Neuronal stem cell (in vitro differentiated cells): ENCODE measurements at regions not wholly inside any gene's neighbourhood (a gene's known extent, or its start where the extent isn't known, plus 50 kb on each side); places are given as distances from the start of the nearest gene placed in this dataset.

Experiments
- DNase-seq: peaks from one replicate; pipeline ENCODE4 v3.0.0-alpha.2; 2013; ENCODE audit warnings: low spot score
- H2AFZ ChIP-seq: one replicate; pipeline ENCODE4 v1.6.1; 2013; ENCODE audit warnings: mild to moderate bottlenecking, low read length, inconsistent platforms
- H2AK5ac ChIP-seq: 2 replicates; pipeline ENCODE4 v1.6.1; 2013; ENCODE audit warnings: low read depth, mild to moderate bottlenecking, inconsistent platforms, low read length, moderate library complexity, mixed read lengths
- H2BK120ac ChIP-seq: 2 replicates; pipeline ENCODE4 v1.6.1; 2013; ENCODE audit warnings: low read depth, mild to moderate bottlenecking, inconsistent platforms, low read length, moderate library complexity, mixed read lengths
- H2BK12ac ChIP-seq: one replicate; pipeline ENCODE4 v1.6.1; 2013; ENCODE audit warnings: low read length, inconsistent platforms
- H2BK15ac ChIP-seq: 2 replicates; pipeline ENCODE4 v1.6.1; 2013; ENCODE audit warnings: mild to moderate bottlenecking, low read length, inconsistent platforms, mixed read lengths
- H2BK5ac ChIP-seq: one replicate; pipeline ENCODE4 v1.6.1; 2013; ENCODE audit warnings: inconsistent platforms, mild to moderate bottlenecking, low read length, moderate library complexity
- H3K14ac ChIP-seq: one replicate; pipeline ENCODE4 v1.6.1; 2013; ENCODE audit warnings: low read length, inconsistent platforms
- H3K18ac ChIP-seq: 2 replicates; pipeline ENCODE4 v1.6.1; 2013; ENCODE audit warnings: low read length, inconsistent platforms
- H3K23ac ChIP-seq: 2 replicates; pipeline ENCODE4 v1.6.1; 2013; ENCODE audit warnings: low read depth, mild to moderate bottlenecking, mixed read lengths, low read length, inconsistent platforms; ENCODE audit not compliant: poor library complexity
- H3K27ac ChIP-seq: replicated peaks from 3 replicates; pipeline ENCODE4 v1.5.1; 2013; ENCODE audit warnings: low read length, inconsistent platforms
- H3K27me3 ChIP-seq, 3 experiments: 2 replicates each; pipeline ENCODE4 v1.6.1; 2013; ENCODE audit warnings: low read length in 3 of 3, mild to moderate bottlenecking in 2 of 3, inconsistent platforms in 1 of 3, low read depth in 1 of 3, mixed read lengths in 1 of 3, moderate library complexity in 1 of 3; ENCODE audit not compliant: control insufficient read depth in 3 of 3, insufficient read depth in 3 of 3
- H3K36me3 ChIP-seq, 2 donors: replicated peaks in 1 of 2; 2 replicates each; pipeline ENCODE4 v1.6.1; 2013; ENCODE audit warnings: low read length in 2 of 2; ENCODE audit not compliant: control insufficient read depth in 2 of 2, insufficient read depth in 2 of 2
- H3K4ac ChIP-seq: 2 replicates; pipeline ENCODE4 v1.6.1; 2013; ENCODE audit warnings: inconsistent platforms, mild to moderate bottlenecking, low read length, moderate library complexity
- H3K4me1 ChIP-seq, 2 donors: 1 replicate in 1 of 2; 2 replicates in 1 of 2; pipeline ENCODE4 v1.6.1; 2013; ENCODE audit warnings: low read length in 2 of 2, low read depth in 1 of 2; ENCODE audit not compliant: control insufficient read depth in 2 of 2, insufficient read depth in 1 of 2
- H3K4me2 ChIP-seq: one replicate; pipeline ENCODE4 v1.6.1; 2013; ENCODE audit warnings: mild to moderate bottlenecking, low read length, inconsistent platforms; ENCODE audit not compliant: insufficient read depth, poor library complexity, severe bottlenecking
- H3K4me3 ChIP-seq, 2 donors: 2 replicates each; pipeline ENCODE4 v1.5.1; 2013; ENCODE audit warnings: low read length in 2 of 2, mild to moderate bottlenecking in 2 of 2, inconsistent platforms in 1 of 2, moderate library complexity in 1 of 2
- H3K79me1 ChIP-seq: one replicate; pipeline ENCODE4 v1.6.1; 2013; ENCODE audit warnings: low read depth, mild to moderate bottlenecking, inconsistent platforms, low read length, moderate library complexity
- H3K9ac ChIP-seq: one replicate; pipeline ENCODE4 v1.6.1; 2013; ENCODE audit warnings: mild to moderate bottlenecking, low read depth, low read length, inconsistent platforms; ENCODE audit not compliant: poor library complexity
- H3K9me3 ChIP-seq, 2 donors: replicated peaks in 1 of 2; 2 replicates each; pipeline versions ENCODE3 to v1.6.1; 2013; ENCODE audit warnings: low read length in 2 of 2, mild to moderate bottlenecking in 2 of 2, inconsistent platforms in 1 of 2, low read depth in 1 of 2, mixed read lengths in 1 of 2, moderate library complexity in 1 of 2; ENCODE audit not compliant: control insufficient read depth in 2 of 2, insufficient read depth in 1 of 2
- H4K8ac ChIP-seq: one replicate; pipeline ENCODE4 v1.6.1; 2013; ENCODE audit warnings: low read depth, mild to moderate bottlenecking, inconsistent platforms, low read length, moderate library complexity
- H4K91ac ChIP-seq: one replicate; pipeline ENCODE4 v1.6.1; 2013; ENCODE audit warnings: low read length, low read depth, mild to moderate bottlenecking, inconsistent platforms; ENCODE audit not compliant: poor library complexity
- WGBS, 2 donors: extraction: QIAGEN DNeasy Blood & Tissue Kit; methylation state at CpG; one replicate each; pipeline ENCODE4 v1.1.7; 2013; ENCODE audit warnings: missing lambda C conversion rate in 2 of 2, mixed read lengths in 1 of 2; ENCODE audit not compliant: insufficient read length in 2 of 2, insufficient replicate concordance in 1 of 2; ENCODE audit errors: extremely low coverage in 2 of 2; 5-methylcytosine and 5-hydroxymethylcytosine counted together

- Histone ChIP-seq H2AFZ (no peak overlapping the region), H2AK5ac (no peak overlapping the region), H2BK12ac (no peak overlapping the region), H2BK5ac (no peak overlapping the region), H3K14ac (no peak overlapping the region), H3K23ac (no peak overlapping the region), H3K9ac (no peak overlapping the region), H2BK120ac (no peak overlapping the region), H3K36me3 (no peaks in the 10 kb centered on the region), H3K4me3 (no peak overlapping the region), H3K18ac (no peak overlapping the region), H3K4me2 (no peak overlapping the region), H3K4me1 (no peaks in the 10 kb centered on the region), H3K79me1 (no peaks in the 10 kb centered on the region), H3K9me3 (peaks cover 0 to 2% of the 10 kb centered on the region in 2 donors), H3K27ac (no peak overlapping the region), H4K8ac (no peak overlapping the region), H4K91ac (no peak overlapping the region), H2BK15ac (no peak overlapping the region), H3K27me3 (no peaks in the 10 kb centered on the region), H3K4ac (no peak overlapping the region)
- WGBS, 2 donors: no CpG with 5 or more reads among the region's 6 CpGs
- DNase-seq: no peak
These were observed 110.0 kb upstream of the MTAP start for GRCh38 chr9:21692390-21692789.

- Histone ChIP-seq H2BK15ac (no peak overlapping the region), H4K8ac (no peak overlapping the region), H4K91ac (no peak overlapping the region), H3K27ac (no peak overlapping the region), H3K18ac (no peak overlapping the region), H3K79me1 (no peaks in the 10 kb centered on the region), H3K14ac (no peak overlapping the region), H3K9ac (no peak overlapping the region), H2AFZ (no peak overlapping the region), H2BK120ac (no peak overlapping the region), H3K4me1 (no peaks in the 10 kb centered on the region), H3K4me2 (no peak overlapping the region), H3K4me3 (no peak overlapping the region), H2AK5ac (no peak overlapping the region), H2BK12ac (no peak overlapping the region), H3K9me3 (peaks cover 0 to 2% of the 10 kb centered on the region in 2 donors), H3K4ac (no peak overlapping the region), H2BK5ac (no peak overlapping the region), H3K23ac (no peak overlapping the region), H3K27me3 (no peaks in the 10 kb centered on the region), H3K36me3 (no peaks in the 10 kb centered on the region)
- no CpG with 5 or more reads among the region's 6 CpGs for WGBS, 2 donors
- no peak for DNase-seq
These were observed 108.0 kb upstream of the MTAP start for GRCh38 chr9:21694424-21694823.

DNA sequence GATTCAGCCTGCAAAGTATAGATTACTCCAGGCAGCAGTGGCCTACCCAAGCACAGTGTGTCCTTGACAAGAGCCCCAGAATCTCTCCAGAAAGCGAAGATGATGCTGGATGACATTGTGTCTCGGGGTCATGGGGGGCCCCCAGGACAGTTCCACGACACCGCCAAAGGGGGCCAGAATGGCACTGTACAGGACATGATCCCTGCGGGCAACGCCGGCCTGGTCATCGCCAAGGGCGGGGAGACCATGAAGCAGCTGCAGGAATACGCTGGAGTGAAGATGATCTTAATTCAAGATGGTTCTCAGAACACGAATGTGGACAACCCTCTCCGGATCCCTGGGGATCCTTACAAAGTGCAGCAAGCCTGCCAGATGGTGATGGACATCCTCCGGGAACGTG is 107.0 kb upstream of the MTAP start:
- Histone ChIP-seq H3K9ac (no peak overlapping the region), H3K18ac (no peak overlapping the region), H3K4ac (no peak overlapping the region), H3K4me3 (no peak overlapping the region), H3K4me2 (no peak overlapping the region), H2BK15ac (no peak overlapping the region), H3K27ac (no peak overlapping the region), H2AFZ (no peak overlapping the region), H3K14ac (no peak overlapping the region), H2AK5ac (no peak overlapping the region), H2BK120ac (no peak overlapping the region), H3K27me3 (no peaks in the 10 kb centered on the region), H3K23ac (no peak overlapping the region), H2BK5ac (no peak overlapping the region), H3K4me1 (no peaks in the 10 kb centered on the region), H4K8ac (no peak overlapping the region), H3K9me3 (peaks cover 0 to 2% of the 10 kb centered on the region in 2 donors), H3K36me3 (no peaks in the 10 kb centered on the region), H4K91ac (no peak overlapping the region), H3K79me1 (no peaks in the 10 kb centered on the region), H2BK12ac (no peak overlapping the region)
- DNase-seq: no peak
- WGBS, 2 donors: no CpG with 5 or more reads among the region's 14 CpGs

DNA sequence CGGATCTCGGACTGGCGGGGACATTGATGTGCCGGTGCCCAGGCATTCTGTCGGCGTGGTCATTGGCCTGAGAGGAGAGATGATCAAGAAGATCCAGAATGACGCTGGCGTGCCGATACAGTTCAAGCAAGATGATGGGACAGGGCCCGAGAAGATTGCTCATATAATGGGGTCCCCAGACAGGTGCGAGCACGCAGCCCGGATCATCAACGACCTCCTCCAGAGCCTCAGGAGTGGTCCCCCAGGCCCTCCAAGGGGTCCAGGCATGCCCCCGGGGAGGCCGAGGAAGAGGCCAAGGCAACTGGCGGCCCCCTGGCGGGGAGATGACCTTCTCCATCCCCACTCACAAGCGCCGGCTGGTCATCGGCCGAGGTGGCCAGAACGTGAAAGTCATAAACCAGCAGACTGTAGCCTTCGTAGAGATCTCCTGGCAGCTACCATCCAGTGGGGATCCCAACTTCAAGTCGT is 106.5 kb upstream of the MTAP start:
- H3K27me3 ChIP-seq: no peaks in the 10 kb centered on the region
- no peak overlapping the region for H2BK120ac ChIP-seq
- no peak overlapping the region for H3K14ac ChIP-seq
- H4K8ac ChIP-seq: no peak overlapping the region
- no peak for DNase-seq
- H3K9ac ChIP-seq: no peak overlapping the region
- no peak overlapping the region for H3K23ac ChIP-seq
- H3K4me2 ChIP-seq: no peak overlapping the region
- peaks cover 0 to 2% of the 10 kb centered on the region in 2 donors for H3K9me3 ChIP-seq
- no peak overlapping the region for H3K27ac ChIP-seq
- no CpG with 5 or more reads among the region's 25 CpGs for WGBS, 2 donors
- no peak overlapping the region for H3K4ac ChIP-seq
- H2AFZ ChIP-seq: no peak overlapping the region
- H3K18ac ChIP-seq: no peak overlapping the region
- H3K36me3 ChIP-seq: no peaks in the 10 kb centered on the region
- H4K91ac ChIP-seq: no peak overlapping the region
- no peak overlapping the region for H2AK5ac ChIP-seq
- no peak overlapping the region for H2BK12ac ChIP-seq
- H2BK5ac ChIP-seq: no peak overlapping the region
- H3K4me3 ChIP-seq: no peak overlapping the region
- H3K4me1 ChIP-seq: no peaks in the 10 kb centered on the region
- H3K79me1 ChIP-seq: no peaks in the 10 kb centered on the region
- H2BK15ac ChIP-seq: no peak overlapping the region
